MM.1S (cell line): ENCODE measurements at regions not wholly inside any gene's neighbourhood (a gene's known extent, or its start where the extent isn't known, plus 50 kb on each side); places are given as distances from the start of the nearest gene placed in this dataset.

Source experiments
- CTCF ChIP-seq: fragments of 300-600 bp; sonication (generic); IDR thresholded peaks from 2 replicates; pipeline ENCODE4 v1.5.1; 2016; ENCODE audit warnings: antibody characterized with exemption, low read length, mixed read lengths
- EZH2 ChIP-seq: fragments of 300-600 bp; sonication (generic); optimal IDR thresholded peaks from 2 replicates; pipeline ENCODE3; 2017; ENCODE audit warnings: low read depth, mild to moderate bottlenecking, antibody characterized with exemption, low read length, mixed read lengths
- EZH2phosphoT487 ChIP-seq: fragments of 300-600 bp; sonication (generic); IDR thresholded peaks from 2 replicates; pipeline ENCODE4 v1.6.1; 2018; ENCODE audit warnings: antibody characterized with exemption, low read length

- no peak for TF ChIP-seq CTCF
- TF ChIP-seq EZH2 = no peak
- no peak for TF ChIP-seq EZH2phosphoT487
Measured at GRCh38 chr7:146022776-146023175, 93.8 kb upstream of the CNTNAP2 start.
